Prostate gland (tissue), 2 donors: ENCODE measurements at regions not wholly inside any gene's neighbourhood (a gene's known extent, or its start where the extent isn't known, plus 50 kb on each side); places are given as distances from the start of the nearest gene placed in this dataset.

Experiments used
- POLR2A ChIP-seq: fragments of 450-650 bp; IDR thresholded peaks from one replicate; pipeline ENCODE4 v1.6.1; 2016; ENCODE audit warnings: antibody characterized with exemption, mild to moderate bottlenecking
- TF ChIP-seq, protein P1 (sequence below), 4 experiments: fragments of 200-600 bp in 2 of 4; fragments of 450-650 bp in 2 of 4; sonication (generic) in 2 of 4; IDR thresholded peaks; 1 replicate in 3 of 4; 2 replicates in 1 of 4; pipeline ENCODE4 v1.5.1; 2016 to 2019; ENCODE audit warnings: antibody characterized with exemption in 4 of 4, mild to moderate bottlenecking in 2 of 4, moderate library complexity in 2 of 4

DNA sequence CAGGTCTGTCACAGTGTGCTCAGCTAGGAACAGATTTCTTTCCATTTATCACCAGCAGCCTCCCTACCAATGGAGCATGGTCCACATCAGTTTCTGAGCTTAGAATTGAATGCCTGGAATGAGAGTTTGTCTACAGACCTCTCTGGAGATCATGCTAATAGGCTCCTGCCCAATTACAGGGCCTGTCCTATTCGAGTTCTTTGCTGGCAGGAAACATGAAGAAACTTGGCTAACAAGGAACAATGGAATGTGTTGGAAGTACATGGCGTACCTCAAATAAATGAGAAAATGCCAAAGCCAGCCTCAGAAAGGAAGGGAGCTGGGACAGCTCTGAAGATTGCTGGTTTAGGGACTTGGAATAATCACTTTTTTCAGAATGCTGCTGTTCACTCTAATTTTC, 186.0 kb upstream of the AKR1E2 start:
- TF ChIP-seq POLR2A, result no peak
- TF ChIP-seq, protein P1, sequence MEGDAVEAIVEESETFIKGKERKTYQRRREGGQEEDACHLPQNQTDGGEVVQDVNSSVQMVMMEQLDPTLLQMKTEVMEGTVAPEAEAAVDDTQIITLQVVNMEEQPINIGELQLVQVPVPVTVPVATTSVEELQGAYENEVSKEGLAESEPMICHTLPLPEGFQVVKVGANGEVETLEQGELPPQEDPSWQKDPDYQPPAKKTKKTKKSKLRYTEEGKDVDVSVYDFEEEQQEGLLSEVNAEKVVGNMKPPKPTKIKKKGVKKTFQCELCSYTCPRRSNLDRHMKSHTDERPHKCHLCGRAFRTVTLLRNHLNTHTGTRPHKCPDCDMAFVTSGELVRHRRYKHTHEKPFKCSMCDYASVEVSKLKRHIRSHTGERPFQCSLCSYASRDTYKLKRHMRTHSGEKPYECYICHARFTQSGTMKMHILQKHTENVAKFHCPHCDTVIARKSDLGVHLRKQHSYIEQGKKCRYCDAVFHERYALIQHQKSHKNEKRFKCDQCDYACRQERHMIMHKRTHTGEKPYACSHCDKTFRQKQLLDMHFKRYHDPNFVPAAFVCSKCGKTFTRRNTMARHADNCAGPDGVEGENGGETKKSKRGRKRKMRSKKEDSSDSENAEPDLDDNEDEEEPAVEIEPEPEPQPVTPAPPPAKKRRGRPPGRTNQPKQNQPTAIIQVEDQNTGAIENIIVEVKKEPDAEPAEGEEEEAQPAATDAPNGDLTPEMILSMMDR (IDR thresholded peaks at IDR 0.05), result no peak
